GM18505 (cell line): ENCODE measurements at regions not wholly inside any gene's neighbourhood (a gene's known extent, or its start where the extent isn't known, plus 50 kb on each side); places are given as distances from the start of the nearest gene placed in this dataset.

Source experiments
- ATAC-seq: cut with Tn5 transposase; IDR thresholded peaks from one replicate; pipeline ENCODE4 v1.9.1; 2021; ENCODE audit not compliant: unreplicated experiment
- POLR2A ChIP-seq: IDR thresholded peaks from 4 replicates; pipeline ENCODE4 v1.6.1; 2011; ENCODE audit warnings: borderline replicate concordance; ENCODE audit not compliant: insufficient read depth, insufficient read length; ENCODE audit errors: extremely low read depth

- no peak for TF ChIP-seq POLR2A
- no peak for ATAC-seq
Observed at GRCh38 chr2:64401529-64401880, 52.5 kb upstream of the LGALSL start.

GRCh38 chr2:64402876-64403275 is 51.1 kb upstream of the LGALSL start:
- no peak for ATAC-seq
- TF ChIP-seq POLR2A = no peak

GRCh38 chr2:64403426-64403825 is 50.5 kb upstream of the LGALSL start:
- TF ChIP-seq POLR2A = no peak
- ATAC-seq = no peak

- ATAC-seq = no peak
- TF ChIP-seq POLR2A = no peak
Observed at GRCh38 chr2:64404002-64404731, 49.8 kb upstream of the LGALSL start.
